GM23248 (cell line): ENCODE measurements at regions not wholly inside any gene's neighbourhood (a gene's known extent, or its start where the extent isn't known, plus 50 kb on each side); places are given as distances from the start of the nearest gene placed in this dataset.

Source experiments
- EZH2 ChIP-seq: fragments of 200-600 bp; sonication (generic); IDR thresholded peaks from 2 replicates; pipeline ENCODE4 v1.6.1; 2018; ENCODE audit warnings: antibody characterized with exemption, mild to moderate bottlenecking; ENCODE audit not compliant: insufficient read depth, poor library complexity, severe bottlenecking
- EZH2phosphoT487 ChIP-seq: fragments of 200-600 bp; sonication (generic); IDR thresholded peaks from 2 replicates; pipeline ENCODE4 v1.6.1; 2018; ENCODE audit warnings: antibody characterized with exemption, moderate library complexity, mild to moderate bottlenecking, low read depth; ENCODE audit not compliant: insufficient read depth

GRCh38 chr6:150539111-150539510 lies 60.6 kb upstream of the PLEKHG1 start:
- TF ChIP-seq EZH2 (no peak), EZH2phosphoT487 (no peak)
